GM12878 (cell line): ENCODE measurements at regions not wholly inside any gene's neighbourhood (a gene's known extent, or its start where the extent isn't known, plus 50 kb on each side); places are given as distances from the start of the nearest gene placed in this dataset.

Experiments
- ATAC-seq: fragments of 200-7000 bp; cut with Tn5 transposase; 3 replicates; pipeline ENCODE4 v1.9.1; 2020; ENCODE audit warnings: mild to moderate bottlenecking, moderate library complexity
- BruUV-seq: library from RNA; stranded (reverse); fragments of 400-500 nt; replicated peaks from 2 replicates; lab custom pipeline; 2021; lab: Mats Ljungman, UMichigan
- CTCF ChIA-PET: fragments of 300-600 bp; sonication (Branson Sonifier 250); formaldehyde crosslinking; extraction: SDS; loops from one replicate; lab custom pipeline; 2021; ENCODE audit warnings: inconsistent platforms; lab: Yijun Ruan, JAX
- POLR2A ChIA-PET: fragments of 350-600 bp; formaldehyde crosslinking; extraction: SDS; loops from one replicate; lab custom pipeline; 2021; ENCODE audit warnings: inconsistent platforms; lab: Charles Lee
- RAD21 ChIA-PET: fragments of 300-600 bp; sonication (Branson Sonifier 250); formaldehyde crosslinking; loops from one replicate; lab custom pipeline; 2023; ENCODE audit warnings: antibody characterized with exemption; ENCODE audit not compliant: unreplicated experiment; lab: Charles Lee
- SMC1A ChIA-PET: fragments of 300-600 bp; sonication (Branson Sonifier 250); formaldehyde crosslinking; loops from one replicate; lab custom pipeline; 2023; ENCODE audit not compliant: unreplicated experiment, uncharacterized antibody; lab: Charles Lee
- DNase-seq: peaks from one replicate; pipeline ENCODE4 v3.0.0-alpha.2; 2011; ENCODE audit warnings: low read depth, low spot score
- FAIRE-seq: peaks from 3 replicates; lab custom pipeline; 2011; peaks lifted over from hg19 to GRCh38; lab: Jason Lieb, UNC
- H2AFZ ChIP-seq: 2 replicates; pipeline ENCODE4 v1.6.0; 2011; ENCODE audit warnings: low read depth, low read length, control low read depth; ENCODE audit not compliant: control insufficient read depth
- H3K27ac ChIP-seq: 2 replicates; pipeline ENCODE4 v1.5.1; 2011; ENCODE audit warnings: control low read depth; ENCODE audit not compliant: control insufficient read depth, insufficient read depth
- H3K27me3 ChIP-seq, 2 experiments: replicated peaks in 1 of 2; 2 replicates each; pipeline versions ENCODE4 v1.6.0 to v1.6.1; 2011; ENCODE audit warnings: low read length in 1 of 2; ENCODE audit not compliant: control insufficient read depth in 2 of 2, insufficient read depth in 2 of 2
- H3K36me3 ChIP-seq, 2 experiments: 2 replicates each; pipeline ENCODE4 v1.5.1; 2011; ENCODE audit warnings: low read length in 1 of 2; ENCODE audit not compliant: control insufficient read depth in 2 of 2, insufficient read depth in 2 of 2
- H3K4me1 ChIP-seq: 2 replicates; pipeline ENCODE4 v1.6.1; 2011; ENCODE audit warnings: mild to moderate bottlenecking, low read length, moderate library complexity, mixed read lengths; ENCODE audit not compliant: control insufficient read depth, insufficient read depth
- H3K4me2 ChIP-seq: 2 replicates; pipeline ENCODE4 v1.6.0; 2011; ENCODE audit warnings: control low read depth; ENCODE audit not compliant: control insufficient read depth, insufficient read depth
- H3K4me3 ChIP-seq: fragments of 200-600 bp; sonication (generic); 2 replicates; pipeline ENCODE4 v1.5.1; 2016
- H3K79me2 ChIP-seq: 2 replicates; pipeline ENCODE4 v1.6.0; 2011; ENCODE audit warnings: low read length; ENCODE audit not compliant: control insufficient read depth, insufficient read depth
- H3K9ac ChIP-seq: 2 replicates; pipeline ENCODE4 v1.8.0; 2011; ENCODE audit warnings: low read length, control low read depth, mixed read lengths; ENCODE audit not compliant: control insufficient read depth, insufficient read depth
- H3K9me3 ChIP-seq: replicated peaks from 3 replicates; pipeline ENCODE4 v1.5.1; 2011; ENCODE audit warnings: mild to moderate bottlenecking, low read length; ENCODE audit not compliant: control insufficient read depth, insufficient read depth
- H4K20me1 ChIP-seq: 2 replicates; pipeline ENCODE4 v1.6.0; 2011; ENCODE audit not compliant: control insufficient read depth, insufficient read depth
- BCL3 ChIP-seq: IDR thresholded peaks from 2 replicates; pipeline ENCODE4 v1.6.1; 2011; ENCODE audit warnings: borderline replicate concordance, low read depth, mild to moderate bottlenecking, moderate library complexity, low read length; ENCODE audit not compliant: insufficient read depth, poor library complexity, severe bottlenecking
- BHLHE40 ChIP-seq, 2 experiments: fragments of 450-650 bp in 1 of 2; IDR thresholded peaks; 2 replicates each; pipeline ENCODE4 v1.6.1; 2011 to 2017; ENCODE audit warnings: low read depth in 2 of 2, borderline replicate concordance in 1 of 2, improper control_type of control experiment in 1 of 2, low read length in 1 of 2, mild to moderate bottlenecking in 1 of 2
- E4F1 ChIP-seq: fragments of 450-650 bp; IDR thresholded peaks from 2 replicates; pipeline ENCODE4 v1.6.1; 2018; ENCODE audit warnings: borderline replicate concordance, mild to moderate bottlenecking; ENCODE audit not compliant: partially characterized antibody
- KAT2A ChIP-seq: conservative IDR thresholded peaks from 2 replicates; pipeline ENCODE4 v1.6.1; 2011; ENCODE audit warnings: low read depth, low read length; ENCODE audit not compliant: control insufficient read depth
- MEF2B ChIP-seq: fragments of 450-650 bp; IDR thresholded peaks from 2 replicates; pipeline ENCODE4 v1.6.1; 2018; ENCODE audit warnings: mild to moderate bottlenecking, moderate library complexity; ENCODE audit not compliant: partially characterized antibody, poor library complexity, severe bottlenecking
- RUNX3 ChIP-seq: IDR thresholded peaks from 2 replicates; pipeline ENCODE4 v1.6.1; 2012; ENCODE audit warnings: low read length, inconsistent platforms
- SREBF1 ChIP-seq: IDR thresholded peaks from 2 replicates; pipeline ENCODE4 v1.6.1; 2012; ENCODE audit warnings: mild to moderate bottlenecking, low read length
- USF2 ChIP-seq: IDR thresholded peaks from 2 replicates; pipeline ENCODE4 v1.6.1; 2011; ENCODE audit warnings: low read depth, low read length, improper control_type of control experiment, borderline replicate concordance
- WRNIP1 ChIP-seq: IDR thresholded peaks from 2 replicates; pipeline ENCODE4 v1.6.1; 2011; ENCODE audit warnings: low read depth, low read length, improper control_type of control experiment, borderline replicate concordance
- YBX1 ChIP-seq: fragments of 450-650 bp; IDR thresholded peaks from 2 replicates; pipeline ENCODE4 v1.6.1; 2016; ENCODE audit warnings: antibody characterized with exemption
- WGBS: methylation state at CpG from one replicate; pipeline ENCODE4 v1.1.6; 2016; ENCODE audit warnings: low lambda C conversion rate; ENCODE audit not compliant: insufficient replicate concordance, insufficient coverage; ENCODE audit errors: missing lambda C conversion rate; 5-methylcytosine and 5-hydroxymethylcytosine counted together
- in situ Hi-C: fragments of 300-500 bp; cut with MboI; formaldehyde crosslinking; loops from 9 replicates; pipeline ENCODE4 v1.14.3; 2018; ENCODE audit warnings: mixed read lengths
- intact Hi-C: fragments of 100-400 bp; cut with micrococcal nuclease; formaldehyde crosslinking; loops from one replicate; pipeline ENCODE4 v1.14.2; 2022; ENCODE audit not compliant: unreplicated experiment

- FAIRE-seq, result no peak
- RAD21 ChIA-PET, result interaction anchor here (0.8 kb wide), 1 partner anchor 25 kb away, joined by 3 read pairs; no protein-coding TSS in a partner anchor
Measured at GRCh38 chr6:41449399-41450245, 96.6 kb upstream of the FOXP4 start.

GRCh38 chr6:41450581-41450980 is 95.6 kb upstream of the FOXP4 start:
- no peak for DNase-seq
- no peak overlapping the region for H3K4me3 ChIP-seq
- intact Hi-C loops, result no loop called here
- in situ Hi-C loops, result no loop called here
- no peaks in the 10 kb centered on the region for H3K9me3 ChIP-seq
- H3K4me1 ChIP-seq, result no peaks in the 10 kb centered on the region
- BruUV-seq, result no TSS peak
- no peak overlapping the region for H3K27ac ChIP-seq
- no peak overlapping the region for H3K4me2 ChIP-seq
- no peak for ATAC-seq
- CTCF ChIA-PET, result interaction anchor here (0.6 to 4.8 kb wide), 11 partner anchors 11 to 232 kb away, joined by 3 to 33 read pairs (median 4); no protein-coding TSS in a partner anchor
- no peaks in the 10 kb centered on the region for H4K20me1 ChIP-seq
- SMC1A ChIA-PET, result interaction anchor here (0.9 to 3.7 kb wide), 5 partner anchors 12 to 146 kb away, joined by 3 to 25 read pairs (median 4); no protein-coding TSS in a partner anchor
- H3K79me2 ChIP-seq, result no peaks in the 10 kb centered on the region
- POLR2A ChIA-PET, result no interaction called here
- H3K9ac ChIP-seq, result no peak overlapping the region
- no peaks in the 10 kb centered on the region for H3K36me3 ChIP-seq
- no peak for FAIRE-seq
- WGBS, result 91% methylated on average over 13 of the region's 13 CpGs
- no peak overlapping the region for H2AFZ ChIP-seq
- peaks cover under 1 to 3% of the 10 kb centered on the region in 2 experiments; a peak in 2 of 4 replicates for H3K27me3 ChIP-seq
- RAD21 ChIA-PET, result interaction anchor here (0.8 to 1.3 kb wide), 3 partner anchors 23 to 266 kb away, joined by 3 to 4 read pairs (median 3); no protein-coding TSS in a partner anchor
- TF ChIP-seq MEF2B (no peak), E4F1 (no peak), KAT2A (no peak), USF2 (no peak), YBX1 (no peak), RUNX3 (no peak), BCL3 (no peak), SREBF1 (no peak)

More at GRCh38 chr6:41449399-41450245, 96.6 kb upstream of the FOXP4 start:
- POLR2A ChIA-PET, result no interaction called here
- CTCF ChIA-PET, result interaction anchor here (0.8 to 4.8 kb wide), 10 partner anchors 11 to 143 kb away, joined by 3 to 33 read pairs (median 4); no protein-coding TSS in a partner anchor
- no peaks in the 10 kb centered on the region for H3K9me3 ChIP-seq
- no peaks in the 10 kb centered on the region for H3K4me1 ChIP-seq
- no peak for TF ChIP-seq WRNIP1
- peak in 1 of 2 experiments; percentile 28; a peak in 1 of 4 replicates for TF ChIP-seq BHLHE40 (IDR thresholded peaks at IDR 0.05; ENCODE audit: borderline replicate concordance in 1 of 2, low read depth in 2 of 2, low read length in 1 of 2)
- no peaks in the 10 kb centered on the region for H3K36me3 ChIP-seq
- intact Hi-C loops (no loop called here), in situ Hi-C loops (no loop called here)
- DNase-seq, result no peak
- no peak overlapping the region for H3K4me2 ChIP-seq
- H3K27ac ChIP-seq, result no peak overlapping the region
- H2AFZ ChIP-seq, result no peak overlapping the region
- H3K79me2 ChIP-seq, result no peaks in the 10 kb centered on the region
- H3K4me3 ChIP-seq, result no peak overlapping the region
- no TSS peak for BruUV-seq
- WGBS, result 52% methylated on average over 8 of the region's 8 CpGs
- no peak overlapping the region for H3K9ac ChIP-seq
- no peaks in the 10 kb centered on the region for H4K20me1 ChIP-seq
- SMC1A ChIA-PET, result interaction anchor here (1.3 to 3.7 kb wide), 4 partner anchors 9 to 24 kb away, joined by 3 to 25 read pairs (median 6); no protein-coding TSS in a partner anchor
- peak; percentile 25; the same call in 2 of the 3 replicates for ATAC-seq
- H3K27me3 ChIP-seq, result 0 out of 4 replicates have a peak, but pooled peaks cover 0 to 1% of the 10 kb centered on the region in 2 experiments
